Renal cortical epithelial cell (primary cell): ENCODE measurements at regions not wholly inside any gene's neighbourhood (a gene's known extent, or its start where the extent isn't known, plus 50 kb on each side); places are given as distances from the start of the nearest gene placed in this dataset.

Experiments used
- DNase-seq: peaks from one replicate; pipeline ENCODE4 v3.0.0-alpha.2; 2011; ENCODE audit warnings: low read depth

GRCh38 chr2:13093416-13093991 is 376.8 kb downstream of the TRIB2 start:
- no peak for DNase-seq

- DNase-seq = no peak
These were observed 385.8 kb downstream of the TRIB2 start for GRCh38 chr2:13102397-13103063.

- DNase-seq = no peak
These were observed 386.4 kb downstream of the TRIB2 start for GRCh38 chr2:13103151-13103550.

GRCh38 chr2:13103778-13104493 is 387.2 kb downstream of the TRIB2 start:
- peak; percentile 2 for DNase-seq

- no peak for DNase-seq
These were observed 388.0 kb downstream of the TRIB2 start for GRCh38 chr2:13104723-13105122.

GRCh38 chr2:13106302-13106701 is 389.6 kb downstream of the TRIB2 start:
- DNase-seq = peak; percentile 2

GRCh38 chr2:13109516-13109915 is 392.8 kb downstream of the TRIB2 start:
- no peak for DNase-seq

GRCh38 chr2:13110825-13111224 is 394.1 kb downstream of the TRIB2 start:
- no peak for DNase-seq

- DNase-seq = no peak
These were observed 396.3 kb downstream of the TRIB2 start for GRCh38 chr2:13113002-13113401.

- peak; percentile 42 for DNase-seq
These were observed 397.7 kb downstream of the TRIB2 start for GRCh38 chr2:13114391-13114790.

GRCh38 chr2:13115643-13116042 is 398.9 kb downstream of the TRIB2 start:
- peak; percentile 3 for DNase-seq

- peak; percentile 13 for DNase-seq
These were observed 404.4 kb downstream of the TRIB2 start for GRCh38 chr2:13121096-13121495.

GRCh38 chr2:13128139-13128538 is 411.4 kb downstream of the TRIB2 start:
- DNase-seq = no peak

GRCh38 chr2:13135369-13135768 is 418.6 kb downstream of the TRIB2 start:
- no peak for DNase-seq

GRCh38 chr2:13135856-13136255 is 419.1 kb downstream of the TRIB2 start:
- DNase-seq = no peak

GRCh38 chr2:13137679-13138078 is 420.9 kb downstream of the TRIB2 start:
- DNase-seq = no peak

- DNase-seq = no peak
These were observed 424.6 kb downstream of the TRIB2 start for GRCh38 chr2:13141315-13141714.

- no peak for DNase-seq
These were observed 426.7 kb downstream of the TRIB2 start for GRCh38 chr2:13143451-13143850.

- no peak for DNase-seq
These were observed 440.2 kb downstream of the TRIB2 start for GRCh38 chr2:13156916-13157315.

GRCh38 chr2:13158466-13158865 is 441.7 kb downstream of the TRIB2 start:
- DNase-seq = no peak

GRCh38 chr2:13180729-13181128 is 464.0 kb downstream of the TRIB2 start:
- no peak for DNase-seq

- no peak for DNase-seq
These were observed 476.3 kb downstream of the TRIB2 start for GRCh38 chr2:13193075-13193474.

- DNase-seq = peak; percentile 51
These were observed 477.2 kb downstream of the TRIB2 start for GRCh38 chr2:13193900-13194299.
